D341Med (cell line): ENCODE measurements at regions not wholly inside any gene's neighbourhood (a gene's known extent, or its start where the extent isn't known, plus 50 kb on each side); places are given as distances from the start of the nearest gene placed in this dataset.
"Not testable (repeated sequence)": the region's sequence is repeated elsewhere in the genome, so short reads cannot be mapped to it uniquely, and the experiment has no call there.

Experiments used
- DNase-seq: peaks from one replicate; pipeline ENCODE4 v3.0.0; 2012; ENCODE audit warnings: low spot score

- not testable (repeated sequence) for DNase-seq
Measured at GRCh38 chrY:18599606-18600005, 53.1 kb downstream of the HSFY1 start.

GRCh38 chrY:18601287-18601686 lies 54.8 kb downstream of the HSFY1 start:
- DNase-seq: not testable (repeated sequence)

DNA sequence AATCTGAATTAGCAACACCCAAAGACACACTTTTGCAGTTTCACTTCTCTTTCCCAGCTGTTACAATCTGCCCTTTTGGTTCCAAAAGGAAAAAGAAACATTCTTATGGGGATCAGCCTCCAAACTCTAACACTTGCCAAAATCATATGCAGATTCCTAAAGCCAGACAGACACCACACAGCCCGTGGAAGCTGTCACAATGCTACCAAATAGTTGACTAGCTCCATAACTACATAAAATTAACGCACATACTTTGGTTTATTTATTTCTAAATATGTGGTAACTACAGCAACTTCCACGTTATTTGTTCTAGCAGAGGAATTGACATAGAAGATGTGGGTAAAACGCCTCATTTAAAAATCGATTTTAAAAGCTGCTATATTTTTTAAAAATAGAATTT lies 59.7 kb downstream of the HSFY1 start:
- DNase-seq: not testable (repeated sequence)

GRCh38 chrY:18608205-18608604 lies 61.7 kb downstream of the HSFY1 start:
- DNase-seq: not testable (repeated sequence)

- not testable (repeated sequence) for DNase-seq
Measured at GRCh38 chrY:18615809-18616208, 69.3 kb downstream of the HSFY1 start.

DNA sequence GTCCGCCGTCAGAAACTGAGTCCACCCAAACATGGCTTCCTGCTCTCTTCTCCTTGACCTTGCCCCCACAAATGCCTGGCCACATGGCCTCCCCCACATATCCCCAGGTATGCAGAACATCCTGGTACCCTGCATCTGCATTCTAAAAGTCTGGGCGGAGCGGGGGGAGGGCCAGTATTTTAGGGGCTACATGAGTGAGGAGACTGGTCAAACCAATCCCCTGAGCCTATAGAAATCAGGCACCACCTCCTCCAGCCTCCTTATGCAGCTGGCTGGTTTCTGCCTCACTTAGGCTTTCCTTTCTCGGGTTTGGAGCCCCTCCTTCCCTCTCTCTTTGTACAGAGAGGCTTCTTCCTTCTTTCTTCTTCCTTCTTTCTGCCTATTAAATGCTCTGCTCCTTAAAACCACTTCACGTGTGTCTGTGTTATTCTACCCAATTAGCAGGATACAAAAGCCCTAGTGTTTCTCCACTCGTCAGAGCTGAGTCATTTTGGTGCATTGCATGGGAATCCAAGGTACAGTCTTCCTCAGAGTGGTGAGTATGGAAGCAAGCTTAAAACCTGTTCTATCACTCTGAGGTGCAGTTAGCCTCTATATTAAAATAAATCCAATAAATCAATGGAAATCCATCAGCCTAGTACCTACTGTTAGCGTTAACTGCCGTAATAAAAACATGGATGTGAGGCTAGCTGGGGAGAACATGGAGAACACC lies 83.4 kb downstream of the HSFY1 start:
- DNase-seq: not testable (repeated sequence)

DNA sequence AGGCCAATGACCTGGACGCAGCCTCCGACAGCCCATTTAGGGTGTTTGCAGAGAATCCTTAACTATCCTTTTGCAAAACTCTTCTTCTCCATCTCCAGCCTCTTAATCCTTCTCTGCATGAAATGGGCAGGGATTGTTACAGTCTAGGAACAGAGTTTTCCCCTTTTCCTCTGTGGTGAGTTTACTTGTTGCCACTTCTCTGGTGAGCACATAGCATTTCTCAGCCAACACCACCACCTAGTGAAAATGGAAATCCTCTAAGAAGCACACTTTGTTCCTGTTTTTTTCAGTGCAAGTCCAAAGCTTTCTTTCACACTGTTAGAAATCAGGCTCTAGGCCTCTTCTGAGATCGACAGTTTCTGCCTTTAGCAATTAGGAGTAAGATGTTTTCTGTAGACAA lies 84.1 kb downstream of the HSFY1 start:
- DNase-seq: not testable (repeated sequence)

- not testable (repeated sequence) for DNase-seq
Measured at GRCh38 chrY:18631610-18632009, 85.1 kb downstream of the HSFY1 start.

DNA sequence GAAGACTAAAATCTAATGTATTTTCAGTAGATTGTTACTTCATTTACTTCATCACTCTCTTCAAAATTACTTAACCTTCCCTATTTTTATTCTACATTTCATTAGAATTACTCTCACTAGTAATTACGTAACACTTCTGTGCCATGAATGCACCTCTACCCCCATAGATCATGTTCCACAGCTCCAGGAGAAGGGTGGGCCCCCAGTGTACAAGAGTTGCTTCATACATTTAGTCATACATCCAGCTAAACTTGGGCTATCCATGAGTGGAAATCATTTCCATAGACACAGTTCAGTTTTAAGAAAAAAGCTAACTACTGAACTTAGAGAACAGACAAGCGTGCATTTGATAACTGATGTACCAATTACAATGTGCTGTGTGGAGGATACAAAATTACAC lies 104.2 kb downstream of the HSFY1 start:
- no peak for DNase-seq

GRCh38 chrY:18664559-18664958 lies 109.0 kb downstream of the HSFY2 start:
- no peak for DNase-seq

- peak; percentile 42 for DNase-seq
Measured at GRCh38 chrY:18669790-18670189, 103.7 kb downstream of the HSFY2 start.

DNA sequence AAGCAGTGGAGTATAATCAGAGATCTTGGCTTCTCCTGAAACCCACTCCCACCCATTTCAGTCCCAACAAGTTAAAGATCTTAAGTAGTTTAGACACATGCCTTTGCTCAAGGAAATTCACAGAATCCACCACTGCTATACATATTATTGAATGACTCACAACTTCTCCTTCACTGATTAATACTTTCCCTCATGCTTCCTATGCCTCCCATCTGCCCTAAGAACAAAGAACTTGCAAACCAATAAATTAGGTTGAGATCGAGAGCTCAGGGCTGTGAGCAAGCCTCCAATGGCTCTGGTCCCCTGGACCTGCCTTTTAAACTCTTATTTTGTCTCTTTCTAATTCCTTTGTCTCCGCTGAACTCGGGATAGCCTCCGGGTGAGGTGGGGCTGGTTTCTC lies 101.6 kb downstream of the HSFY2 start:
- DNase-seq: no peak

GRCh38 chrY:18686027-18686426 lies 87.5 kb downstream of the HSFY2 start:
- not testable (repeated sequence) for DNase-seq

GRCh38 chrY:18688362-18688761 lies 85.2 kb downstream of the HSFY2 start:
- not testable (repeated sequence) for DNase-seq

- not testable (repeated sequence) for DNase-seq
Measured at GRCh38 chrY:18689420-18689819, 84.1 kb downstream of the HSFY2 start.

- not testable (repeated sequence) for DNase-seq
Measured at GRCh38 chrY:18689890-18690593, 83.5 kb downstream of the HSFY2 start.

DNA sequence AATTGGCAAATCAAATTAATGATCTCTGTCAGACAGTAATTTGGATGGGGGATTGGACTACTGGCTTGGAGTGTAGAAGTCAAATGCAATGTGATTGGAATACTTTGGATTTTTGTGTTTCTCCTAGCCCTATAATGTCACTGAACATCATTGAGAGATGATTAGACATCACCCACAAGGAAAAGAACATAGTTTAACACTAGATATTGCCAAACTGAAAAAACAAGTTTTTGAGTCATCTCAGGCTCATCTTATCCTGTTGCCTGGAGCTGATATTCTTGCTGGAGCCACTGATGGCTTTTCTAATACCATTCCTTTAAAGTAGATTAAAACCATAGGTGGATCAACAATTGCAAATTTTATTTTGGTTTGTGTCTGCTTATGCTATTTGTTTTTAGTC lies 76.7 kb downstream of the HSFY2 start:
- not testable (repeated sequence) for DNase-seq

DNA sequence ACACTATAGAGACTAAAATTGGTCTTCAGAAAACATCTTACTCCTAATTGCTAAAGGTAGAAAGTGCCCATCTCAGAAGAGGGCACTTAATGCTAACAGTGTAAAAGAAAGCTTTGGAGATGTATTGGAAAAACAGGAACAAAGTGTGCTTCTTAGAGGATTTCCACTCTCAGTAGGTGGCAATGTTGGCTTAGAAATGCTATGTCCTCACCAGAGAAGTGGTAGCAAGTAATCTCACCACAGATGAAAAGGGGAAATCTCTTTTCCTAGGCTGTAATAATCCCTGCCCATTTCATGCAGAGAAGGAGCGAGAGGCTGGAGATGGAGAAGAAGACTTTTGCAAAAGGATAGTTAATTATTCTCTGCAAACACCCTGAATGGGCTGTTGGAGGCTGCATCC lies 69.3 kb downstream of the HSFY2 start:
- not testable (repeated sequence) for DNase-seq

- not testable (repeated sequence) for DNase-seq
Measured at GRCh38 chrY:18711785-18712184, 61.8 kb downstream of the HSFY2 start.

DNA sequence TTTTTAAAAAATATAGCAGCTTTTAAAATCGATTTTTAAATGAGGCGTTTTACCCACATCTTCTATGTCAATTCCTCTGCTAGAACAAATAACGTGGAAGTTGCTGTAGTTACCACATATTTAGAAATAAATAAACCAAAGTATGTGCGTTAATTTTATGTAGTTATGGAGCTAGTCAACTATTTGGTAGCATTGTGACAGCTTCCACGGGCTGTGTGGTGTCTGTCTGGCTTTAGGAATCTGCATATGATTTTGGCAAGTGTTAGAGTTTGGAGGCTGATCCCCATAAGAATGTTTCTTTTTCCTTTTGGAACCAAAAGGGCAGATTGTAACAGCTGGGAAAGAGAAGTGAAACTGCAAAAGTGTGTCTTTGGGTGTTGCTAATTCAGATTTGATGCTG lies 59.8 kb downstream of the HSFY2 start:
- DNase-seq: not testable (repeated sequence)

- DNase-seq: not testable (repeated sequence)
Measured at GRCh38 chrY:18718714-18719113, 54.8 kb downstream of the HSFY2 start.

- DNase-seq: not testable (repeated sequence)
Measured at GRCh38 chrY:18720395-18720794, 53.1 kb downstream of the HSFY2 start.
